GM12878 (cell line): ENCODE measurements at regions not wholly inside any gene's neighbourhood (a gene's known extent, or its start where the extent isn't known, plus 50 kb on each side); places are given as distances from the start of the nearest gene placed in this dataset.

Source experiments
- EGR1 ChIP-seq, 2 experiments: IDR thresholded peaks; 1 replicate in 1 of 2; 2 replicates in 1 of 2; pipeline ENCODE4 v1.6.1; 2011 to 2012; ENCODE audit warnings: low read depth in 2 of 2, low read length in 2 of 2, borderline replicate concordance in 1 of 2, mild to moderate bottlenecking in 1 of 2, moderate library complexity in 1 of 2
- POLR2AphosphoS5 ChIP-seq: IDR thresholded peaks from 2 replicates; pipeline ENCODE4 v1.6.1; 2011; ENCODE audit warnings: mild to moderate bottlenecking, low read length, inconsistent platforms
- TARDBP ChIP-seq: IDR thresholded peaks from 2 replicates; pipeline ENCODE4 v1.6.1; 2016; ENCODE audit warnings: borderline replicate concordance
- TBL1XR1 ChIP-seq: IDR thresholded peaks from 2 replicates; pipeline ENCODE4 v1.6.1; 2012; ENCODE audit warnings: low read depth, low read length, improper control_type of control experiment
- TCF12 ChIP-seq: IDR thresholded peaks from 2 replicates; pipeline ENCODE4 v1.6.1; 2011; ENCODE audit warnings: low read depth, mild to moderate bottlenecking, low read length
- TF ChIP-seq, protein P1 (sequence below): IDR thresholded peaks from 2 replicates; pipeline ENCODE4 v1.6.1; 2012; ENCODE audit warnings: low read depth, low read length, improper control_type of control experiment

DNA sequence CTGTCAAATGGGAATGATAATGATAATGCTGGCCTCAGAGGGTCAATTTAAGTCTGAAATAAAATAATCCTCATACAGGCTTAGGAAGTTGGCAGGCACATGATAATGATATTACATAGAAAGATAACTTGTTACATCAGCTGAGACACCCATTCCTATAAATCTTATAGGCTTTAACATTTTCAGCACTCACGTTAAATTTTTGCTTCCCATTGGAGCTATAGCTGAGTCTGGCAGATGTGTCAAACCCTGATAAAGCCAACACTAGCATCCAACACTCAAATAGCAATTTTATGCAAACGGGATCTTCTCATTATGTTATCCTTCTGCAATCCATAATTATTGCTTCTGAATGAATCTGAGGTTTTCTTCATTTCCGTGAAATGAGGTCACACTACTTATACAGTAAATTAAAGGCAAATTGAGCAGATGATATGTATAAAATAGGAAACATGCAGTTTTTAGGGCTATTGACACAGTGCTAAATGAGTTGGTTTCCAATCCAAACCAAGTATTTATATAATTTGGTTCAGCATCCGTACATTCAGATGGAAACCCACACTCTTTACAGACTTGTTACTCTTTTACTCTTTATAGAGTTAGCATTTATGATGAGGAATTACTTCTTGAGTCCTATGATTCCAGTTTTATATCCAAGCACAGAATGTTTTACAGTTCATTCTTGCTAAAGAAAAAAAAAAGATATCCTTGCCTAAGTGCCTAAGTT is 481.6 kb downstream of the BTBD3 start:
- TF ChIP-seq, protein P1, sequence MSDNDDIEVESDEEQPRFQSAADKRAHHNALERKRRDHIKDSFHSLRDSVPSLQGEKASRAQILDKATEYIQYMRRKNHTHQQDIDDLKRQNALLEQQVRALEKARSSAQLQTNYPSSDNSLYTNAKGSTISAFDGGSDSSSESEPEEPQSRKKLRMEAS = no peak
- TF ChIP-seq TBL1XR1 = no peak
- TF ChIP-seq POLR2AphosphoS5 = no peak
- TF ChIP-seq EGR1 (IDR thresholded peaks at IDR 0.05; ENCODE audit: borderline replicate concordance in 1 of 2, low read depth in 2 of 2, low read length in 2 of 2) = no peak
- no peak for TF ChIP-seq TCF12
- TF ChIP-seq TARDBP = no peak
